Endothelial cell of umbilical vein (primary cell): ENCODE measurements at regions not wholly inside any gene's neighbourhood (a gene's known extent, or its start where the extent isn't known, plus 50 kb on each side); places are given as distances from the start of the nearest gene placed in this dataset.

Source experiments
- CTCF ChIP-seq, 2 donors: IDR thresholded peaks; 1 replicate in 1 of 2; 2 replicates in 1 of 2; pipeline ENCODE4 v1.5.1; 2011; ENCODE audit warnings: low read length in 2 of 2, mild to moderate bottlenecking in 2 of 2, moderate library complexity in 2 of 2, control low read depth in 1 of 2, inconsistent platforms in 1 of 2, low read depth in 1 of 2; ENCODE audit not compliant: insufficient read depth in 1 of 2; ENCODE audit errors: extremely low read depth in 1 of 2
- POLR2AphosphoS5 ChIP-seq: IDR thresholded peaks from 2 replicates; pipeline ENCODE4 v1.6.1; 2012; ENCODE audit warnings: low read depth, mild to moderate bottlenecking, control low read depth, low read length, moderate library complexity; ENCODE audit not compliant: insufficient read depth

GRCh38 chr10:5284311-5285057 is 80.3 kb upstream of the UCN3 start:
- TF ChIP-seq CTCF (IDR thresholded peaks at IDR 0.05; ENCODE audit: extremely low read depth in 1 of 2, insufficient read depth in 1 of 2, low read depth in 1 of 2, low read length in 2 of 2) (no peak), POLR2AphosphoS5 (no peak)
